ENCODE measurements at regions not wholly inside any gene's neighbourhood (a gene's known extent, or its start where the extent isn't known, plus 50 kb on each side); places are given as distances from the start of the nearest gene placed in this dataset.
"Not testable (repeated sequence)": the region's sequence is repeated elsewhere in the genome, so short reads cannot be mapped to it uniquely, and the experiment has no call there.

DNA sequence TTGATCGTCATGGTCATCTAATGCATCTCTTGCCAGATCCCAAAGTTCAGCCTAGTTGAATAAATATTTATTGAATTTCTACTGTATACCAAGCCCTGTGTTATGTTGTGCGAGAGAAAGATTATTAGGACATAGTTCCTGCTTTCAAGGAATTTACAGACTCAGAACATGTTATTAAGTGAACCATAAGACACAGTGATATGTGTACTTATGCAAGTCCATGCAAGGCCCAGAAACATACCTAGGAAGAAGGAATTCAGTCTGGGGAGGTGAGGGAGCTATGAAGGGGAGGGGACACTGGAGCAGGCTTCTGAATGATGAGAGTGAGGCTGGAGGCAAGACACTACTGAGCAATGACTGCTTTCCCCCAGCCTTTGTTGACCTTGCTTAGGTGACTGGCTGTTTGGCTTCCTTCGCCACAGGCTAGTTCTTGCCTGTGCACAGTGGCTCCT, 81.4 kb downstream of the ACAA2 start:
- Histone ChIP-seq H3K9me3 (ENCODE audit: control insufficient read depth, insufficient read depth, low read depth, low read length) (no peaks in the 10 kb centered on the region), H3K27me3 (ENCODE audit: control insufficient read depth, insufficient read depth, low read length) (no peaks in the 10 kb centered on the region), H3K4me3 (ENCODE audit: low read depth, low read length) (no peak overlapping the region), H3K4me1 (ENCODE audit: control insufficient read depth, insufficient read depth, low read length) (peaks cover 20% of the 10 kb centered on the region), H3K36me3 (ENCODE audit: control insufficient read depth, insufficient read depth, low read length) (no peaks in the 10 kb centered on the region), H3K27ac (ENCODE audit: low read depth, low read length) (peak overlapping the region; percentile 36; the same call in 1 of the 2 replicates), H3K9ac (ENCODE audit: low read length) (no peak overlapping the region)

DNA sequence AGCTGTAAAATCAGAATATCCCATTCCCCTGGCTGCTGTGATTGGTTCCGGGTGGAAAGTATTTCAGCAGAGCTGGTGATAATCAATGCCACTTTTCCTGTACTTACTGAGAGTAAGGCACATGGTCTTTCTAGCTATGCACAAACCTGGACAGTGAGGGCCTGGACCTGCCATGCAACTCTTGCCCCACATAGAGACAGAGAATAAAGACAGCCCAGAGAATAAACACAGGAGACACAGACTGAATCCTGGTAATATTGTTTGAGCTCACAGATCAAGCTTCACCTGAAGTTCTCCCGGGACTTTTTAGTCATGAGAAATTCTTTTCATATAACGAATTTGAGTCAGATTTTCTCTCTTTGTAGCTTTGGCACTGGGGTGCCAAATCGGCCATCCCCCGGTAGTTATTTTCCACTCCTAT, 81.9 kb downstream of the ACAA2 start:
- Histone ChIP-seq H3K9ac (ENCODE audit: low read length) (no peak overlapping the region), H3K27ac (ENCODE audit: low read depth, low read length) (peak overlapping the region; percentile 36; the same call in 1 of the 2 replicates), H3K36me3 (ENCODE audit: control insufficient read depth, insufficient read depth, low read length) (no peaks in the 10 kb centered on the region), H3K4me1 (ENCODE audit: control insufficient read depth, insufficient read depth, low read length) (peaks cover 24% of the 10 kb centered on the region), H3K9me3 (ENCODE audit: control insufficient read depth, insufficient read depth, low read depth, low read length) (no peaks in the 10 kb centered on the region), H3K4me3 (ENCODE audit: low read depth, low read length) (no peak overlapping the region), H3K27me3 (ENCODE audit: control insufficient read depth, insufficient read depth, low read length) (no peaks in the 10 kb centered on the region)

GRCh38 chr18:49730951-49731391, 82.4 kb downstream of the ACAA2 start:
- H3K4me1 ChIP-seq (ENCODE audit: control insufficient read depth, insufficient read depth, low read length) = peaks cover 27% of the 10 kb centered on the region
- no peaks in the 10 kb centered on the region for H3K9me3 ChIP-seq (ENCODE audit: control insufficient read depth, insufficient read depth, low read depth, low read length)
- no peaks in the 10 kb centered on the region for H3K36me3 ChIP-seq (ENCODE audit: control insufficient read depth, insufficient read depth, low read length)
- H3K9ac ChIP-seq (ENCODE audit: low read length) = no peak overlapping the region
- no peak overlapping the region for H3K4me3 ChIP-seq (ENCODE audit: low read depth, low read length)
- H3K27me3 ChIP-seq (ENCODE audit: control insufficient read depth, insufficient read depth, low read length) = no peaks in the 10 kb centered on the region
- H3K27ac ChIP-seq (ENCODE audit: low read depth, low read length) = 0 out of 2 replicates have a peak overlapping the region, but pooled peaks have one; percentile 14

GRCh38 chr18:49728542-49728941, 84.8 kb downstream of the ACAA2 start:
- H3K4me3 ChIP-seq (ENCODE audit: low read depth, low read length) = no peak overlapping the region
- no peak overlapping the region for H3K9ac ChIP-seq (ENCODE audit: low read length)
- H3K36me3 ChIP-seq (ENCODE audit: control insufficient read depth, insufficient read depth, low read length) = no peaks in the 10 kb centered on the region
- no peaks in the 10 kb centered on the region for H3K9me3 ChIP-seq (ENCODE audit: control insufficient read depth, insufficient read depth, low read depth, low read length)
- H3K27ac ChIP-seq (ENCODE audit: low read depth, low read length) = no peak overlapping the region; the same call in 1 of the 2 replicates
- H3K27me3 ChIP-seq (ENCODE audit: control insufficient read depth, insufficient read depth, low read length) = no peaks in the 10 kb centered on the region
- peaks cover 38% of the 10 kb centered on the region for H3K4me1 ChIP-seq (ENCODE audit: control insufficient read depth, insufficient read depth, low read length)

DNA sequence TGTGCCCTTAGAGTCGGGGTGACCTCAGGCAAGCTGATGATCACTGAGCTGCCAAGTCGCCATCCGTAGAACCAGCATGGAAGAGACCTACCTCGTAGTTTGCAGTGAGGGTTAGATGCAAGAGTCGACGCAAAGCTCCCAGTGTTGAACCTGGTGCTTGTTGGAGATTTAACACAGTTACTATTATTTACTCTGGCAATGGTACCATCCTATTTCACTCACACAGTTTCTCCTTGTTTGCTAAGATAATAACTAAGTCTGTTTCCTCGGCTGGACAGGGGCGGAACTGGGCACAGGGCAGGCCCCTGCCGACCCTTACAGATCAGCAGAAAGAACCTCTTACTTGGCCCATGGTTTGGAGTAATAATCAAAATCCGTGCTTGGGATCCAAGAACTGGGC, 85.5 kb downstream of the ACAA2 start:
- Histone ChIP-seq H3K27me3 (ENCODE audit: control insufficient read depth, insufficient read depth, low read length) (no peaks in the 10 kb centered on the region), H3K4me1 (ENCODE audit: control insufficient read depth, insufficient read depth, low read length) (peaks cover 44% of the 10 kb centered on the region), H3K9ac (ENCODE audit: low read length) (no peak overlapping the region), H3K4me3 (ENCODE audit: low read depth, low read length) (no peak overlapping the region), H3K36me3 (ENCODE audit: control insufficient read depth, insufficient read depth, low read length) (no peaks in the 10 kb centered on the region), H3K27ac (ENCODE audit: low read depth, low read length) (peak overlapping the region; percentile 80; the same call in 1 of the 2 replicates), H3K9me3 (ENCODE audit: control insufficient read depth, insufficient read depth, low read depth, low read length) (no peaks in the 10 kb centered on the region)

GRCh38 chr18:49726675-49726963, 86.7 kb downstream of the ACAA2 start:
- H3K27me3 ChIP-seq (ENCODE audit: control insufficient read depth, insufficient read depth, low read length) = no peaks in the 10 kb centered on the region
- H3K27ac ChIP-seq (ENCODE audit: low read depth, low read length) = peak overlapping the region; percentile 80; the same call in 1 of the 2 replicates
- no peaks in the 10 kb centered on the region for H3K36me3 ChIP-seq (ENCODE audit: control insufficient read depth, insufficient read depth, low read length)
- H3K9me3 ChIP-seq (ENCODE audit: control insufficient read depth, insufficient read depth, low read depth, low read length) = no peaks in the 10 kb centered on the region
- peaks cover 38% of the 10 kb centered on the region for H3K4me1 ChIP-seq (ENCODE audit: control insufficient read depth, insufficient read depth, low read length)
- H3K9ac ChIP-seq (ENCODE audit: low read length) = peak overlapping the region; percentile 69
- H3K4me3 ChIP-seq (ENCODE audit: low read depth, low read length) = no peak overlapping the region; the same call in 1 of the 2 replicates

GRCh38 chr18:49725809-49726674, 87.3 kb downstream of the ACAA2 start:
- H3K4me3 ChIP-seq (ENCODE audit: low read depth, low read length) = no peak overlapping the region; the same call in 1 of the 2 replicates
- no peaks in the 10 kb centered on the region for H3K9me3 ChIP-seq (ENCODE audit: control insufficient read depth, insufficient read depth, low read depth, low read length)
- H3K27ac ChIP-seq (ENCODE audit: low read depth, low read length) = peak overlapping the region; percentile 80; the same call in 1 of the 2 replicates
- H3K4me1 ChIP-seq (ENCODE audit: control insufficient read depth, insufficient read depth, low read length) = peaks cover 33% of the 10 kb centered on the region
- peak overlapping the region; percentile 69 for H3K9ac ChIP-seq (ENCODE audit: low read length)
- H3K27me3 ChIP-seq (ENCODE audit: control insufficient read depth, insufficient read depth, low read length) = no peaks in the 10 kb centered on the region
- no peaks in the 10 kb centered on the region for H3K36me3 ChIP-seq (ENCODE audit: control insufficient read depth, insufficient read depth, low read length)

DNA sequence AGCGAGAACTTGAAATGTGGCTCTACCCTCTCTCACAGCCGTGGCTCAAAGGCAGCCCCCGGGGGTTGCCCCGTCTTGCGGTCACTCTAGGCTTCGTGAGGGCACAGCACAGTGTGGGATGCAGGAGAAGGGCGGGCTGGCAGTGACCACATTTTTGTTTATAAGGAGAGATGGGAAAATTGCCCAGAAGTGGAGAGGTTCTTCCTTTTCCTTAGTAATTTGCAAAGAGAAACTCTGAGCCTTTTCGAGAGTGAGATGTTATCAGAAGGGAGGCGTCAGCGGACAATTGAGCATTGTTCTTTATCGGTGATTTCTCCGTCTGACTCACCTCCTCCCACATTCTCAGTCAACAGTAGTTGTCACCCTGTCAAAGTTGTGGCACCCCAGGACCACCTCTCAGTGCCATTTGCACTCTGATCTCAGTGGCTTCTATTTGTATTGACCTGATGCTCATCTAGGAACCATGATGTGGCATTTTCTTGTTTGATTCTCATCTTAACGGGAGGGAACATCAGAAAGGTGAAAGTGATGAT, 89.6 kb downstream of the ACAA2 start:
- Histone ChIP-seq H3K27me3 (ENCODE audit: control insufficient read depth, insufficient read depth, low read length) (no peaks in the 10 kb centered on the region), H3K27ac (ENCODE audit: low read depth, low read length) (peak overlapping the region; percentile 65; the same call in 1 of the 2 replicates), H3K4me1 (ENCODE audit: control insufficient read depth, insufficient read depth, low read length) (peaks cover 24% of the 10 kb centered on the region), H3K36me3 (ENCODE audit: control insufficient read depth, insufficient read depth, low read length) (no peaks in the 10 kb centered on the region), H3K4me3 (ENCODE audit: low read depth, low read length) (no peak overlapping the region), H3K9me3 (ENCODE audit: control insufficient read depth, insufficient read depth, low read depth, low read length) (no peaks in the 10 kb centered on the region), H3K9ac (ENCODE audit: low read length) (peak overlapping the region; percentile 26)

- no peak overlapping the region for H3K4me3 ChIP-seq (ENCODE audit: low read depth, low read length)
- H3K9ac ChIP-seq (ENCODE audit: low read length) = no peak overlapping the region
- peaks cover 24% of the 10 kb centered on the region for H3K4me1 ChIP-seq (ENCODE audit: control insufficient read depth, insufficient read depth, low read length)
- no peak overlapping the region for H3K27ac ChIP-seq (ENCODE audit: low read depth, low read length)
- H3K36me3 ChIP-seq (ENCODE audit: control insufficient read depth, insufficient read depth, low read length) = no peaks in the 10 kb centered on the region
- no peaks in the 10 kb centered on the region for H3K9me3 ChIP-seq (ENCODE audit: control insufficient read depth, insufficient read depth, low read depth, low read length)
- H3K27me3 ChIP-seq (ENCODE audit: control insufficient read depth, insufficient read depth, low read length) = no peaks in the 10 kb centered on the region
Measured at GRCh38 chr18:49722477-49722876, 90.9 kb downstream of the ACAA2 start.

- no peaks in the 10 kb centered on the region for H3K9me3 ChIP-seq (ENCODE audit: control insufficient read depth, insufficient read depth, low read depth, low read length)
- H3K27me3 ChIP-seq (ENCODE audit: control insufficient read depth, insufficient read depth, low read length) = no peaks in the 10 kb centered on the region
- no peak overlapping the region for H3K9ac ChIP-seq (ENCODE audit: low read length)
- H3K27ac ChIP-seq (ENCODE audit: low read depth, low read length) = no peak overlapping the region
- no peak overlapping the region for H3K4me3 ChIP-seq (ENCODE audit: low read depth, low read length)
- H3K4me1 ChIP-seq (ENCODE audit: control insufficient read depth, insufficient read depth, low read length) = peaks cover 24% of the 10 kb centered on the region
- no peaks in the 10 kb centered on the region for H3K36me3 ChIP-seq (ENCODE audit: control insufficient read depth, insufficient read depth, low read length)
Measured at GRCh38 chr18:49721981-49722380, 91.4 kb downstream of the ACAA2 start.

GRCh38 chr18:49720944-49721343, 92.4 kb downstream of the ACAA2 start:
- peaks cover 16% of the 10 kb centered on the region for H3K4me1 ChIP-seq (ENCODE audit: control insufficient read depth, insufficient read depth, low read length)
- not testable (repeated sequence) for H3K9me3 ChIP-seq (ENCODE audit: control insufficient read depth, insufficient read depth, low read depth, low read length); H3K4me3 ChIP-seq (ENCODE audit: low read depth, low read length); H3K36me3 ChIP-seq (ENCODE audit: control insufficient read depth, insufficient read depth, low read length); H3K9ac ChIP-seq (ENCODE audit: low read length); H3K27me3 ChIP-seq (ENCODE audit: control insufficient read depth, insufficient read depth, low read length); H3K27ac ChIP-seq (ENCODE audit: low read depth, low read length)
